ENCODE measurements at regions not wholly inside any gene's neighbourhood (a gene's known extent, or its start where the extent isn't known, plus 50 kb on each side); places are given as distances from the start of the nearest gene placed in this dataset.

- no peak for TF ChIP-seq CTCF (IDR thresholded peaks at IDR 0.05)
- no peak for TF ChIP-seq POLR2A (IDR thresholded peaks at IDR 0.05)
These were observed 391.5 kb downstream of the TXNL1 start for GRCh38 chr18:56246916-56247315.
